GM18951 (cell line): ENCODE measurements at regions not wholly inside any gene's neighbourhood (a gene's known extent, or its start where the extent isn't known, plus 50 kb on each side); places are given as distances from the start of the nearest gene placed in this dataset.

ENCODE experiments used
- POLR2A ChIP-seq: IDR thresholded peaks from 4 replicates; pipeline ENCODE4 v1.6.1; 2011; ENCODE audit warnings: mild to moderate bottlenecking; ENCODE audit not compliant: insufficient read length, insufficient read depth; ENCODE audit errors: extremely low read depth
- in situ Hi-C: fragments of 300-500 bp; cut with MboI; formaldehyde crosslinking; loops from one replicate; pipeline ENCODE4 v1.12.0; 2022; ENCODE audit warnings: low sequenced_read_pairs, mixed read lengths, inconsistent platforms; ENCODE audit not compliant: unreplicated experiment

GRCh38 chr4:170776983-170777382 lies 687.2 kb upstream of the AADAT start:
- in situ Hi-C loops, result no loop called here
- no peak for TF ChIP-seq POLR2A

- no peak for TF ChIP-seq POLR2A
- in situ Hi-C loops, result no loop called here
These were observed 686.1 kb upstream of the AADAT start for GRCh38 chr4:170775851-170776250.

GRCh38 chr4:170773709-170774273 lies 684.0 kb upstream of the AADAT start:
- no peak for TF ChIP-seq POLR2A
- in situ Hi-C loops, result no loop called here

GRCh38 chr4:170772429-170772828 lies 682.7 kb upstream of the AADAT start:
- in situ Hi-C loops, result no loop called here
- no peak for TF ChIP-seq POLR2A

GRCh38 chr4:170770664-170771063 lies 680.9 kb upstream of the AADAT start:
- TF ChIP-seq POLR2A, result no peak
- in situ Hi-C loops, result no loop called here

GRCh38 chr4:170769862-170770261 lies 680.1 kb upstream of the AADAT start:
- no peak for TF ChIP-seq POLR2A
- in situ Hi-C loops, result no loop called here

- in situ Hi-C loops, result no loop called here
- TF ChIP-seq POLR2A, result no peak
These were observed 669.2 kb upstream of the AADAT start for GRCh38 chr4:170758988-170759387.

GRCh38 chr4:170750519-170750918 lies 660.8 kb upstream of the AADAT start:
- in situ Hi-C loops, result no loop called here
- no peak for TF ChIP-seq POLR2A

GRCh38 chr4:170748975-170749374 lies 659.2 kb upstream of the AADAT start:
- TF ChIP-seq POLR2A, result no peak
- in situ Hi-C loops, result no loop called here

GRCh38 chr4:170743633-170744032 lies 653.9 kb upstream of the AADAT start:
- no peak for TF ChIP-seq POLR2A
- in situ Hi-C loops, result no loop called here

- TF ChIP-seq POLR2A, result no peak
- in situ Hi-C loops, result no loop called here
These were observed 652.1 kb upstream of the AADAT start for GRCh38 chr4:170741856-170742255.

- TF ChIP-seq POLR2A, result no peak
- in situ Hi-C loops, result no loop called here
These were observed 647.0 kb upstream of the AADAT start for GRCh38 chr4:170736710-170737109.

- no peak for TF ChIP-seq POLR2A
- in situ Hi-C loops, result no loop called here
These were observed 640.1 kb upstream of the AADAT start for GRCh38 chr4:170729897-170730296.

GRCh38 chr4:170729236-170729635 lies 639.5 kb upstream of the AADAT start:
- TF ChIP-seq POLR2A, result no peak
- in situ Hi-C loops, result no loop called here

- in situ Hi-C loops, result no loop called here
- no peak for TF ChIP-seq POLR2A
These were observed 634.4 kb upstream of the AADAT start for GRCh38 chr4:170724191-170724590.
